BLaER1 treated with 17β-estradiol and CSF1 and Interleukin-3, amounts not matched to agents 10 nM and 100 nM (cell line): ENCODE measurements at regions not wholly inside any gene's neighbourhood (a gene's known extent, or its start where the extent isn't known, plus 50 kb on each side); places are given as distances from the start of the nearest gene placed in this dataset.

ENCODE experiments used
- H3K27ac ChIP-seq, 11 experiments: shearing (Covaris generic); formaldehyde crosslinking; 2 replicates each; pipeline ENCODE4 v1.8.1; 2022
- H3K27me3 ChIP-seq, 11 experiments: shearing (Covaris generic); formaldehyde crosslinking; 2 replicates each; pipeline ENCODE4 v1.8.1; 2022
- H3K36me3 ChIP-seq, 11 experiments: shearing (Covaris generic); formaldehyde crosslinking; 2 replicates each; pipeline ENCODE4 v1.8.1; 2022
- H3K4me1 ChIP-seq, 10 experiments: shearing (Covaris generic); formaldehyde crosslinking; 2 replicates each; pipeline ENCODE4 v1.8.1; 2022
- H3K4me2 ChIP-seq, 11 experiments: shearing (Covaris generic); formaldehyde crosslinking; 2 replicates each; pipeline ENCODE4 v1.8.1; 2022
- H3K4me3 ChIP-seq, 10 experiments: shearing (Covaris generic); formaldehyde crosslinking; 2 replicates each; pipeline ENCODE4 v1.8.1; 2022
- H3K9ac ChIP-seq, 11 experiments: shearing (Covaris generic); formaldehyde crosslinking; 2 replicates each; pipeline ENCODE4 v1.8.1; 2022
- H3K9me3 ChIP-seq, 11 experiments: shearing (Covaris generic); formaldehyde crosslinking; replicated peaks in 1 of 11; 2 replicates each; pipeline ENCODE4 v1.8.1; 2022
- H4K20me1 ChIP-seq, 11 experiments: shearing (Covaris generic); formaldehyde crosslinking; 2 replicates each; pipeline ENCODE4 v1.8.1; 2022
- Cebpa-rat ChIP-seq, 11 experiments: shearing (Covaris generic); IDR thresholded peaks; 2 replicates each; pipeline ENCODE4 v1.8.1; 2022

- Histone ChIP-seq H4K20me1 (no peaks in the 10 kb centered on the region), H3K36me3 (no peaks in the 10 kb centered on the region), H3K4me2 (peak overlapping the region in 3 of 11 experiments; percentile 73 to 79 (median 75); a peak in 7 of 22 replicates), H3K27me3 (no peaks in the 10 kb centered on the region), H3K9me3 (peaks cover 18 to 26% (median 24%) of the 10 kb centered on the region in 11 experiments), H3K4me3 (no peak overlapping the region), H3K27ac (no peak overlapping the region), H3K4me1 (peaks cover 0 to 25% (median 12%) of the 10 kb centered on the region in 10 experiments; a peak in 15 of 20 replicates), H3K9ac (no peak overlapping the region)
- no peak for TF ChIP-seq Cebpa-rat (IDR thresholded peaks at IDR 0.05)
Observed at GRCh38 chr17:27218041-27218440, 75.9 kb upstream of the WSB1 start.

GRCh38 chr17:27218719-27219488 lies 75.0 kb upstream of the WSB1 start:
- no peaks in the 10 kb centered on the region for H3K36me3 ChIP-seq
- TF ChIP-seq Cebpa-rat (IDR thresholded peaks at IDR 0.05): no peak
- peaks cover 11 to 19% (median 18%) of the 10 kb centered on the region in 11 experiments for H3K9me3 ChIP-seq
- no peak overlapping the region for H3K4me3 ChIP-seq
- peaks cover 0 to 25% (median 12%) of the 10 kb centered on the region in 10 experiments; a peak in 15 of 20 replicates for H3K4me1 ChIP-seq
- H3K27me3 ChIP-seq: no peaks in the 10 kb centered on the region
- no peak overlapping the region for H3K27ac ChIP-seq
- no peak overlapping the region for H3K9ac ChIP-seq
- no peak overlapping the region for H3K4me2 ChIP-seq
- H4K20me1 ChIP-seq: no peaks in the 10 kb centered on the region

GRCh38 chr17:27222515-27222914 lies 71.4 kb upstream of the WSB1 start:
- Histone ChIP-seq H3K9me3 (peaks cover 0 to 12% (median 9%) of the 10 kb centered on the region in 11 experiments; a peak in 13 of 22 replicates), H3K9ac (no peak overlapping the region), H3K4me1 (peaks cover 0 to 9% (median under 1%) of the 10 kb centered on the region in 10 experiments; a peak in 8 of 20 replicates), H3K36me3 (no peaks in the 10 kb centered on the region), H3K4me3 (no peak overlapping the region), H4K20me1 (no peaks in the 10 kb centered on the region), H3K27me3 (no peaks in the 10 kb centered on the region), H3K4me2 (no peak overlapping the region), H3K27ac (no peak overlapping the region)
- no peak for TF ChIP-seq Cebpa-rat (IDR thresholded peaks at IDR 0.05)

- Histone ChIP-seq H3K4me2 (no peak overlapping the region), H3K9me3 (peaks cover 0 to 12% (median 9%) of the 10 kb centered on the region in 11 experiments; a peak in 13 of 22 replicates), H3K27me3 (no peaks in the 10 kb centered on the region), H3K4me1 (no peaks in the 10 kb centered on the region), H3K9ac (no peak overlapping the region), H3K27ac (no peak overlapping the region), H3K4me3 (no peak overlapping the region), H4K20me1 (no peaks in the 10 kb centered on the region), H3K36me3 (no peaks in the 10 kb centered on the region)
- no peak for TF ChIP-seq Cebpa-rat (IDR thresholded peaks at IDR 0.05)
Observed at GRCh38 chr17:27224526-27225315, 69.2 kb upstream of the WSB1 start.

- H3K9ac ChIP-seq: no peak overlapping the region
- no peaks in the 10 kb centered on the region for H3K4me1 ChIP-seq
- no peak overlapping the region for H3K4me3 ChIP-seq
- no peaks in the 10 kb centered on the region for H4K20me1 ChIP-seq
- no peak for TF ChIP-seq Cebpa-rat (IDR thresholded peaks at IDR 0.05)
- no peak overlapping the region for H3K4me2 ChIP-seq
- H3K36me3 ChIP-seq: no peaks in the 10 kb centered on the region
- no peaks in the 10 kb centered on the region for H3K27me3 ChIP-seq
- H3K27ac ChIP-seq: no peak overlapping the region
- H3K9me3 ChIP-seq: peaks cover 0 to 12% (median 9%) of the 10 kb centered on the region in 11 experiments; a peak in 13 of 22 replicates
Observed at GRCh38 chr17:27226611-27227230, 67.2 kb upstream of the WSB1 start.

- no peak for TF ChIP-seq Cebpa-rat (IDR thresholded peaks at IDR 0.05)
Observed at GRCh38 chr17:27230996-27231395, 62.9 kb upstream of the WSB1 start.

GRCh38 chr17:27232328-27232727 lies 61.6 kb upstream of the WSB1 start:
- Histone ChIP-seq H3K9me3 (no peaks in the 10 kb centered on the region), H3K9ac (no peak overlapping the region), H3K27me3 (no peaks in the 10 kb centered on the region), H3K4me1 (peaks cover 5 to 46% (median 13%) of the 10 kb centered on the region in 10 experiments; a peak in 16 of 20 replicates), H4K20me1 (no peaks in the 10 kb centered on the region), H3K4me3 (no peak overlapping the region), H3K36me3 (no peaks in the 10 kb centered on the region), H3K27ac (no peak overlapping the region), H3K4me2 (no peak overlapping the region)
- no peak for TF ChIP-seq Cebpa-rat (IDR thresholded peaks at IDR 0.05)

More at GRCh38 chr17:27230996-27231395, 62.9 kb upstream of the WSB1 start:
- H4K20me1 ChIP-seq: no peaks in the 10 kb centered on the region
- peaks cover 5 to 33% (median 13%) of the 10 kb centered on the region in 10 experiments; a peak in 16 of 20 replicates for H3K4me1 ChIP-seq
- no peak overlapping the region for H3K9ac ChIP-seq
- no peak overlapping the region for H3K4me2 ChIP-seq
- H3K36me3 ChIP-seq: no peaks in the 10 kb centered on the region
- no peaks in the 10 kb centered on the region for H3K27me3 ChIP-seq
- H3K4me3 ChIP-seq: no peak overlapping the region
- H3K9me3 ChIP-seq: no peaks in the 10 kb centered on the region
- no peak overlapping the region for H3K27ac ChIP-seq

GRCh38 chr17:27233059-27233458 lies 60.9 kb upstream of the WSB1 start:
- Histone ChIP-seq H3K9me3 (no peaks in the 10 kb centered on the region), H3K27me3 (no peaks in the 10 kb centered on the region), H3K4me2 (peak overlapping the region; percentile 3 to 75 (median 21); a peak in 20 of 22 replicates), H4K20me1 (no peaks in the 10 kb centered on the region), H3K27ac (no peak overlapping the region), H3K4me3 (no peak overlapping the region), H3K4me1 (peaks cover 5 to 53% (median 14%) of the 10 kb centered on the region in 10 experiments; a peak in 16 of 20 replicates), H3K36me3 (no peaks in the 10 kb centered on the region), H3K9ac (no peak overlapping the region)
- TF ChIP-seq Cebpa-rat (IDR thresholded peaks at IDR 0.05): no peak

GRCh38 chr17:27233776-27234175 lies 60.1 kb upstream of the WSB1 start:
- H3K9ac ChIP-seq: no peak overlapping the region
- no peaks in the 10 kb centered on the region for H3K9me3 ChIP-seq
- H3K4me3 ChIP-seq: no peak overlapping the region
- H4K20me1 ChIP-seq: no peaks in the 10 kb centered on the region
- peaks cover 8 to 60% (median 18%) of the 10 kb centered on the region in 10 experiments for H3K4me1 ChIP-seq
- no peaks in the 10 kb centered on the region for H3K27me3 ChIP-seq
- peak overlapping the region; percentile 3 to 75 (median 21); a peak in 19 of 22 replicates for H3K4me2 ChIP-seq
- no peaks in the 10 kb centered on the region for H3K36me3 ChIP-seq
- no peak overlapping the region for H3K27ac ChIP-seq
- TF ChIP-seq Cebpa-rat (IDR thresholded peaks at IDR 0.05): no peak
